ENCODE measurements at regions not wholly inside any gene's neighbourhood (a gene's known extent, or its start where the extent isn't known, plus 50 kb on each side); places are given as distances from the start of the nearest gene placed in this dataset.
"Not testable (repeated sequence)": the region's sequence is repeated elsewhere in the genome, so short reads cannot be mapped to it uniquely, and the experiment has no call there.

GRCh38 chr6:170036367-170036766, 254.5 kb downstream of the DLL1 start:
- DNase-seq, result not testable (repeated sequence)

GRCh38 chr6:170035901-170036304, 255.0 kb downstream of the DLL1 start:
- DNase-seq, result no peak

- DNase-seq, result no peak
Measured at GRCh38 chr6:170035044-170035443, 255.8 kb downstream of the DLL1 start.

- DNase-seq, result peak in 24 of 56 donors; percentile 4 to 74 (median 41)
Measured at GRCh38 chr6:170034294-170034693, 256.6 kb downstream of the DLL1 start.

GRCh38 chr6:170033666-170034065, 257.2 kb downstream of the DLL1 start:
- no peak for DNase-seq

GRCh38 chr6:170032706-170033309, 258.1 kb downstream of the DLL1 start:
- no peak for DNase-seq

GRCh38 chr6:170032197-170032596, 258.7 kb downstream of the DLL1 start:
- DNase-seq, result no peak

GRCh38 chr6:170031684-170032121, 259.2 kb downstream of the DLL1 start:
- DNase-seq, result no peak

GRCh38 chr6:170030821-170031471, 259.9 kb downstream of the DLL1 start:
- no peak for DNase-seq

- no peak for DNase-seq
Measured at GRCh38 chr6:170030284-170030815, 260.5 kb downstream of the DLL1 start.

GRCh38 chr6:170029416-170030283, 261.2 kb downstream of the DLL1 start:
- no peak for DNase-seq

GRCh38 chr6:170028629-170029345, 262.1 kb downstream of the DLL1 start:
- DNase-seq, result no peak

GRCh38 chr6:170027647-170028043, 263.2 kb downstream of the DLL1 start:
- no peak for DNase-seq

GRCh38 chr6:170026751-170027646, 263.9 kb downstream of the DLL1 start:
- no peak for DNase-seq

GRCh38 chr6:170025935-170026750, 264.7 kb downstream of the DLL1 start:
- DNase-seq, result no peak

- DNase-seq, result no peak
Measured at GRCh38 chr6:170025341-170025911, 265.5 kb downstream of the DLL1 start.

- DNase-seq, result peak in 1 of 56 donors; percentile 19
Measured at GRCh38 chr6:170024940-170025339, 265.9 kb downstream of the DLL1 start.

GRCh38 chr6:170023620-170024521, 267.0 kb downstream of the DLL1 start:
- no peak for DNase-seq
